ENCODE measurements at regions not wholly inside any gene's neighbourhood (a gene's known extent, or its start where the extent isn't known, plus 50 kb on each side); places are given as distances from the start of the nearest gene placed in this dataset.

- FAIRE-seq, result no peak
- intact Hi-C loops (cut with DNase I), result no loop called here
- DNase-seq, result no peak
- TF ChIP-seq CTCF (IDR thresholded peaks at IDR 0.05; ENCODE audit: borderline replicate concordance, extremely low read depth, insufficient read depth), result no peak
- Histone ChIP-seq H3K4me1 (ENCODE audit: control insufficient read depth in 2 of 3, insufficient read depth in 2 of 3, low read depth in 1 of 3, low read length in 3 of 3) (no peaks in the 10 kb centered on the region), H3K36me3 (ENCODE audit: control insufficient read depth in 2 of 3, insufficient read depth in 3 of 3, low read length in 3 of 3) (no peaks in the 10 kb centered on the region), H3K9ac (ENCODE audit: low read length in 3 of 3) (no peak overlapping the region), H3K27ac (ENCODE audit: low read depth in 2 of 2, low read length in 2 of 2) (no peak overlapping the region), H3K9me3 (ENCODE audit: control insufficient read depth in 2 of 3, insufficient read depth in 1 of 3, low read length in 3 of 3) (peaks cover 0 to 4% (median 0%) of the 10 kb centered on the region in 3 donors), H3K4me3 (ENCODE audit: low read length in 3 of 3) (no peak overlapping the region), H3K27me3 (ENCODE audit: control insufficient read depth, insufficient read depth, low read length) (no peaks in the 10 kb centered on the region)
Measured at GRCh38 chr7:79787623-79788022, 334.2 kb upstream of the MAGI2 start.

- H3K27ac ChIP-seq (ENCODE audit: low read depth in 2 of 2, low read length in 2 of 2), result no peak overlapping the region
- FAIRE-seq, result no peak
- H3K27me3 ChIP-seq (ENCODE audit: control insufficient read depth, insufficient read depth, low read length), result no peaks in the 10 kb centered on the region
- H3K9ac ChIP-seq (ENCODE audit: low read length in 3 of 3), result no peak overlapping the region
- intact Hi-C loops (cut with DNase I), result no loop called here
- H3K9me3 ChIP-seq (ENCODE audit: control insufficient read depth in 2 of 3, insufficient read depth in 1 of 3, low read length in 3 of 3), result peaks cover 0 to 4% (median 0%) of the 10 kb centered on the region in 3 donors
- no peaks in the 10 kb centered on the region for H3K4me1 ChIP-seq (ENCODE audit: control insufficient read depth in 2 of 3, insufficient read depth in 2 of 3, low read depth in 1 of 3, low read length in 3 of 3)
- H3K4me3 ChIP-seq (ENCODE audit: low read length in 3 of 3), result no peak overlapping the region
- no peak for DNase-seq
- no peak for TF ChIP-seq CTCF (IDR thresholded peaks at IDR 0.05; ENCODE audit: borderline replicate concordance, extremely low read depth, insufficient read depth)
- no peaks in the 10 kb centered on the region for H3K36me3 ChIP-seq (ENCODE audit: control insufficient read depth in 2 of 3, insufficient read depth in 3 of 3, low read length in 3 of 3)
Measured at GRCh38 chr7:79787096-79787495, 333.6 kb upstream of the MAGI2 start.

- FAIRE-seq (no peak), DNase-seq (peak in 2 of 5 donors; percentile 8 to 11)
- H3K9ac ChIP-seq (ENCODE audit: low read length in 3 of 3), result no peak overlapping the region
- H3K36me3 ChIP-seq (ENCODE audit: control insufficient read depth in 2 of 3, insufficient read depth in 3 of 3, low read length in 3 of 3), result no peaks in the 10 kb centered on the region
- TF ChIP-seq CTCF (IDR thresholded peaks at IDR 0.05; ENCODE audit: borderline replicate concordance, extremely low read depth, insufficient read depth), result no peak
- peaks cover 0 to 2% (median 0%) of the 10 kb centered on the region in 3 donors for H3K4me1 ChIP-seq (ENCODE audit: control insufficient read depth in 2 of 3, insufficient read depth in 2 of 3, low read depth in 1 of 3, low read length in 3 of 3)
- H3K4me3 ChIP-seq (ENCODE audit: low read length in 3 of 3), result no peak overlapping the region
- H3K27me3 ChIP-seq (ENCODE audit: control insufficient read depth, insufficient read depth, low read length), result no peaks in the 10 kb centered on the region
- intact Hi-C loops (cut with DNase I), result no loop called here
- no peak overlapping the region for H3K27ac ChIP-seq (ENCODE audit: low read depth in 2 of 2, low read length in 2 of 2)
- peaks cover 0 to 4% (median 0%) of the 10 kb centered on the region in 3 donors for H3K9me3 ChIP-seq (ENCODE audit: control insufficient read depth in 2 of 3, insufficient read depth in 1 of 3, low read length in 3 of 3)
Measured at GRCh38 chr7:79786187-79786586, 332.7 kb upstream of the MAGI2 start.

GRCh38 chr7:79785556-79785955 lies 332.1 kb upstream of the MAGI2 start:
- Histone ChIP-seq H3K9me3 (ENCODE audit: control insufficient read depth in 2 of 3, insufficient read depth in 1 of 3, low read length in 3 of 3) (peaks cover 0 to 4% (median 0%) of the 10 kb centered on the region in 3 donors), H3K27ac (ENCODE audit: low read depth in 2 of 2, low read length in 2 of 2) (no peak overlapping the region), H3K36me3 (ENCODE audit: control insufficient read depth in 2 of 3, insufficient read depth in 3 of 3, low read length in 3 of 3) (no peaks in the 10 kb centered on the region), H3K4me1 (ENCODE audit: control insufficient read depth in 2 of 3, insufficient read depth in 2 of 3, low read depth in 1 of 3, low read length in 3 of 3) (peaks cover 0 to 2% (median 0%) of the 10 kb centered on the region in 3 donors), H3K9ac (ENCODE audit: low read length in 3 of 3) (no peak overlapping the region), H3K27me3 (ENCODE audit: control insufficient read depth, insufficient read depth, low read length) (no peaks in the 10 kb centered on the region), H3K4me3 (ENCODE audit: low read length in 3 of 3) (no peak overlapping the region)
- intact Hi-C loops (cut with DNase I), result no loop called here
- FAIRE-seq (no peak), DNase-seq (no peak)
- TF ChIP-seq CTCF (IDR thresholded peaks at IDR 0.05; ENCODE audit: borderline replicate concordance, extremely low read depth, insufficient read depth), result no peak
